Lower leg skin (tissue), 4 donors: ENCODE measurements at regions not wholly inside any gene's neighbourhood (a gene's known extent, or its start where the extent isn't known, plus 50 kb on each side); places are given as distances from the start of the nearest gene placed in this dataset.
A peak's percentile ranks its signal among the peaks of the same experiment; 100 is the strongest.

ENCODE experiments used
- DNase-seq, 2 donors: peaks; one replicate each; pipeline ENCODE4 v3.0.0-alpha.2; 2019; ENCODE audit warnings: low spot score in 2 of 2
- H3K4me3 ChIP-seq: fragments of 200-600 bp; sonication (generic); 2 replicates; pipeline ENCODE4 v1.5.1; 2017; ENCODE audit warnings: mild to moderate bottlenecking, low read depth; ENCODE audit not compliant: poor library complexity, severe bottlenecking
- POLR2A ChIP-seq, 2 donors: fragments of 450-650 bp; IDR thresholded peaks; one replicate each; pipeline ENCODE4 v1.6.1; 2016 to 2017; ENCODE audit warnings: antibody characterized with exemption in 2 of 2, mild to moderate bottlenecking in 1 of 2, moderate library complexity in 1 of 2
- WGBS, 2 donors: methylation state at CpG; one replicate each; pipeline ENCODE4 v1.1.5; 2018; 5-methylcytosine and 5-hydroxymethylcytosine counted together
- intact Hi-C: fragments of 100-400 bp; cut with DNase I; formaldehyde crosslinking; loops from one replicate; pipeline ENCODE4 v1.15.0; 2023; ENCODE audit warnings: low total_unique reads
- TF ChIP-seq, protein P1 (sequence below), 3 donors: fragments of 450-650 bp; IDR thresholded peaks; one replicate each; pipeline ENCODE4 v1.5.1; 2016; ENCODE audit warnings: antibody characterized with exemption in 3 of 3, mild to moderate bottlenecking in 3 of 3, moderate library complexity in 2 of 3

DNA sequence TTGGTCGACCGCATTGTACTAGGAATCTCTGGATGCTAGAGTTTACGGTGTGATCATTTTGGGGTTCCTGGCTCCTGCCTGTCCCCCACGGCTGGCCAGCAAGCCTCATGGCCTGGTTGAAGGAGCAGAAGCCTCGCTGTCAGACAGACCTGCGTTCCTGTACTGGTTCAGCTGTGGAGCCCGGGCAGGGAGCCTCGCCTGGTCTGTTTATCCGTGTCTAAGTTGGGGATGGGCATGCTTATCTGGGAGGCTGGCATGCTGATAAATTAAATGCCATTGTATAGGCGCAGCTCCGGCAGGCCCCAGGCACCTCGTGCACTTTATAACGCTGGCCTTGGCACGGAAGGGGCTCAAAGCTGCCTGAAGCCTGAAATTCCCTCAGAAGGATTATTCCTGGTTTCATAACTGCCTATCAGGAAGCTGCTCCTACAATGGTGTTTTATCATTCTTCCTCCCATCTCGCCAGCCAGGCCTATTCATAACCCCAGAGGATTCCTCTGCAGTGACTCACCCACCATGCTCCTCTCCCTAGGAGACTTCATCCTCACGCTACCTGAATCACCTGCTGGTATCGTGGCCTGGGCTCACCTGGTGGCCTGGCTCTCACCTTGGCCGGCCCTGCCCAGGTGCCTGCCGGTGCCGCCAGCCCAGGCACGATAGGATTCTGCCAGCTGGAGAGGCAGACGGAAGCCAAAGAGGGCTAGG, 110.9 kb downstream of the ASB7 start:
- 44 to 51% methylated on average over 22 of the region's 22 CpGs for WGBS, 2 donors
- DNase-seq = peak; percentile 49 to 81
- TF ChIP-seq, protein P1, sequence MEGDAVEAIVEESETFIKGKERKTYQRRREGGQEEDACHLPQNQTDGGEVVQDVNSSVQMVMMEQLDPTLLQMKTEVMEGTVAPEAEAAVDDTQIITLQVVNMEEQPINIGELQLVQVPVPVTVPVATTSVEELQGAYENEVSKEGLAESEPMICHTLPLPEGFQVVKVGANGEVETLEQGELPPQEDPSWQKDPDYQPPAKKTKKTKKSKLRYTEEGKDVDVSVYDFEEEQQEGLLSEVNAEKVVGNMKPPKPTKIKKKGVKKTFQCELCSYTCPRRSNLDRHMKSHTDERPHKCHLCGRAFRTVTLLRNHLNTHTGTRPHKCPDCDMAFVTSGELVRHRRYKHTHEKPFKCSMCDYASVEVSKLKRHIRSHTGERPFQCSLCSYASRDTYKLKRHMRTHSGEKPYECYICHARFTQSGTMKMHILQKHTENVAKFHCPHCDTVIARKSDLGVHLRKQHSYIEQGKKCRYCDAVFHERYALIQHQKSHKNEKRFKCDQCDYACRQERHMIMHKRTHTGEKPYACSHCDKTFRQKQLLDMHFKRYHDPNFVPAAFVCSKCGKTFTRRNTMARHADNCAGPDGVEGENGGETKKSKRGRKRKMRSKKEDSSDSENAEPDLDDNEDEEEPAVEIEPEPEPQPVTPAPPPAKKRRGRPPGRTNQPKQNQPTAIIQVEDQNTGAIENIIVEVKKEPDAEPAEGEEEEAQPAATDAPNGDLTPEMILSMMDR (IDR thresholded peaks at IDR 0.05) = no peak
- TF ChIP-seq POLR2A (IDR thresholded peaks at IDR 0.05) = no peak
- intact Hi-C loops = no loop called here
- no peak overlapping the region for H3K4me3 ChIP-seq

DNA sequence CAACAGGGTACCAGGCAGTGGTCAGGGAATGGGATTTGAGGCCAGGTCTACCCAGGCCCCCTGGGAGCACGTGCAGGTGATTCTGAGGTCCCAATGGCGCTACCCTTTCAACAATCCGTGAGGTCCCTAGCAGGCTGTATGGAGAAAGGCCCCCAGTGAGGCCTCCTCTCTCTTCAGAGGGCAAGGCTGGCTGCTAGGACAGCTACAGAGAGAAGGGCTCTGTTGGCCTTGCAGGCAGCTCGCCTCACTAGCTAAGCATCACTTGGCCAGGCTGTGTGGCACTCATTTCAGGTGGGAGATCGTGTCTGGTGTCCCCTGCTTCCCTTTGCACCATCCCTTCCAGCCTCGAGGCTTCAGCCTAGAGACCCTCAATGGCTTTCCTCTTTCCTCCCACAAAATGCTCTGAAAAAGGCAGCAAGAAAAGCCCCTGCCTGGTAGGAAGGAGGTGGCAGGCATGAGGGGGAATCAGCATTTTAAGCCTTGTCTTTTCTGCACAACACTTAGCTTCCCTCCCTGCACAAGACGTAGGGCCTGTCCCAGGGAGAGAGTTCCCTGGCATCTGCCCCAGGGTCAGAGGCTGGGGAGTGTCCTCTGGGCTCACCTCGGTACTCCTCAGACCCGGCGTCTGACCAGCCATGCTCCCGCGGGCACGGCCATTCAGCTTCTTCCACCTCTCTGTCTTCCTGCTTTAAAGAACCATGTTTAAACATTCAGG, 111.8 kb downstream of the ASB7 start:
- WGBS, 2 donors = 90 to 92% methylated on average over 13 of the region's 13 CpGs
- intact Hi-C loops = no loop called here
- H3K4me3 ChIP-seq = no peak overlapping the region
- TF ChIP-seq, protein P1 (IDR thresholded peaks at IDR 0.05) = no peak
- TF ChIP-seq POLR2A (IDR thresholded peaks at IDR 0.05) = no peak
- peak in 1 of 2 donors; percentile 75 for DNase-seq

DNA sequence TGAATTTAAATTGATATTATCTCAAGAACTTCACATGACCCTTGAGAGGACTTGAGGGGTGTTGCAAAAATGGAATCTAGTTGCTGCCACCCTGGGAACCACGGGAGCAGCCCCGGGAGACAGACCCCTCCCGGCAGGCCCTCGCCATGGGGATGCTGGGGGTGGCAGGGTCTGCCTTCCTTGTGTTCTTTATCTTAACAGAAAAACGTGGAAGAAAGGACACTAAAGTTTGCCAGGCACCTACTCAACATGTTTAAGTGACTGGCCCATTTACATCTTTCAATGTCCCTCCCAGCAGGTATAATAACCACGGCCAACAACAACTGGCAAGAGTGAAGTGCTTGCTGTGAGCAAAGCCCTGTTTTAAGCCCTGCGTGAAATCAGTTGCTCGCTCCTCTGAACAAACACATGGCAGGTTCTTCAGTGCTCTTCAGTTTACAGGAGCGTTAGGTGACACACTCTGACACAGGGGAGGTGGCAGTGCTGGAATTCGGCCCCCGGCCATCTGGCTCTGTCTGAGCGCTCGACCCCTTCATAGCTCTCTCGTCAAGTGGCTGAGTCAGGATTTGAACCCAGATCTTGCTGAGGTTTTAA, 112.5 kb downstream of the ASB7 start:
- no peak overlapping the region for H3K4me3 ChIP-seq
- intact Hi-C loops = no loop called here
- TF ChIP-seq, protein P1 (IDR thresholded peaks at IDR 0.05) = no peak
- no peak for TF ChIP-seq POLR2A (IDR thresholded peaks at IDR 0.05)
- peak in 1 of 2 donors; percentile 80 for DNase-seq
- whole genome bisulfite sequencing, 2 donors = 87 to 91% methylated on average over 14 of the region's 14 CpGs

DNA sequence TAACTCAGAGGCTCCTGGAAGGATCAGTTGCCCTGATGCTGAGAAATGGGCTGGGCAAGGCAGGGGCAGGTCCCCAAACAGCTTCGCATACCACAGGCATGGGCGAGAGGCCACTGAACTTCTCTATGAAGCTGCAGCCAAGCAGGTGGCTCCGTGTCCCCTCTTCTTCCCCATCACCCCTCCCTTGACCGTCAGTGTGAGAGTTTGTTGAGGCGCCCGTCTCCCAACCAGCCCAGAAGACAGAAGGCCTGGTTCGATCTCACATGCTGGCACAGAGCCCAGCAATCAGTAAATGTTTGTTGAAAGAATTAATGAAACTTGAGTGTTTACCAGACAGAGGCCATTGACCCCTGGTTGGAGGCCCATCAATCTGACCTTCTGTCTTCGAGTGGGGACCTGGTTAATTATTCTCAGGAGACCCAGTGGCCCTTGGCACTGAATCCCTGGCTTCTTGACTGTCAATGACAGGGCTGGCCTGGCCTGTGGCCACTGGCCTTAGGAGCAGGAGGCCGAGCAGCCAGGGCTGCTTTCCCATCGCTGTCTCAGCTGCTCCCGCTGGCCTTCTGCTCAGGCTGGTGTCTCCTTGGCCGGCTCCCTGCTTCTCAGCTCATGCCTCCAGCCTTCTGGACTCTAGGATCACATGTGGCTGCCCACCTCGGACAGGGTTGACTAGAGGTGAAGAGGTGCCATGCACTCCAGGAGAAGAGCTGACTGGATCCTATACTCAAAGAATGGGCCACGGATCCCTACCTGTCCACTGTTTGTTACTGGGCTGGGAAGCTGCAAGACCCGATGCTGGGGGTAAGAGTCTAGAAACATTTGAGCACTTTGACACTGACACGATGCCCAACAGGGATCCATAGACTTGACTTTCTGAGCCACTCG, 113.4 kb downstream of the ASB7 start:
- TF ChIP-seq, protein P1 (IDR thresholded peaks at IDR 0.05) = no peak
- no peak for TF ChIP-seq POLR2A (IDR thresholded peaks at IDR 0.05)
- 70 to 87% methylated on average over 17 of the region's 17 CpGs for WGBS, 2 donors
- intact Hi-C loops = no loop called here
- DNase-seq = peak in 1 of 2 donors; percentile 81
- no peak overlapping the region for H3K4me3 ChIP-seq

DNA sequence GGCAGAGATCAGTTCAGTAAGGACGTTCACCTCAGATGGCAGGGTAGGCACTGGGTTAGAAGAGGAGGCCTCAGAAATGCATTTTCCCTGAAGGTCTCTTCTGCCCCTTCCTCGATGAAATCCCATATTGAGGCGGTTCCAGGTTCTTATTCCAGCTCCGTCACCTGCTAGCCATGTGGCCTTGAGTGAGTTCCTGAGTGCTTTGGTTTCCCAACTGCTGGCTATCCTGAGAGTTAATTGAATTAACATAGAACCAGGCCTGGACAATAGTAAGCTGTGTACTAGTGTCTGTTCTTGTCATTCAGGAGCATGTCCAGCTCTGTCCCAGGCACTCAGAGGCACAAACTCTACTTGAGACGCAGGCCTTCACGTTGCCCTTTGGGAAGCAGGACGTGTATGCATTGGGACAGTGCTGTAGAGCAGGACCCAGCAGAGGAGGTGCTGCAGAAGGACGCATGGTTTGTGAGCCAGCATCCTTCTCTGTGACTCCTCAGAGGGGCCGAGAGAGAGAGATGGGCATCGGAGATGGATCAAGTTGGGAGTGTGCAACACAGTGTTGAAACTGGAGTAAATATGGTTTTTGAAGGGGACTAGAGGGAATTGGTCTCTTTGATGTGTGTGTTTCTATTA, 114.2 kb downstream of the ASB7 start:
- TF ChIP-seq, protein P1 (IDR thresholded peaks at IDR 0.05) = no peak
- no peak for TF ChIP-seq POLR2A (IDR thresholded peaks at IDR 0.05)
- peak in 1 of 2 donors; percentile 79 for DNase-seq
- no peak overlapping the region for H3K4me3 ChIP-seq
- intact Hi-C loops = no loop called here
- WGBS, 2 donors = 85 to 97% methylated on average over 10 of the region's 10 CpGs
